Colonic mucosa (tissue), 4 donors: ENCODE measurements at regions not wholly inside any gene's neighbourhood (a gene's known extent, or its start where the extent isn't known, plus 50 kb on each side); places are given as distances from the start of the nearest gene placed in this dataset.

ENCODE experiments used
- DNase-seq: peaks from one replicate; pipeline ENCODE4 v3.0.0-alpha.2; 2020
- H3K27ac ChIP-seq: fragments of 200-600 bp; one replicate; pipeline ENCODE4 v1.8.0; 2021
- H3K27me3 ChIP-seq: fragments of 200-600 bp; one replicate; pipeline ENCODE4 v1.8.0; 2021
- H3K36me3 ChIP-seq: fragments of 200-600 bp; one replicate; pipeline ENCODE4 v1.8.0; 2021
- H3K4me1 ChIP-seq: fragments of 200-600 bp; one replicate; pipeline ENCODE4 v1.8.0; 2021; ENCODE audit warnings: mild to moderate bottlenecking
- H3K4me3 ChIP-seq: fragments of 200-600 bp; one replicate; pipeline ENCODE4 v1.8.0; 2021
- H3K9ac ChIP-seq, 2 donors: one replicate each; pipeline ENCODE4 v1.7.0; 2013; ENCODE audit warnings: control low read depth in 2 of 2, low read depth in 2 of 2, low read length in 2 of 2
- H3K9me3 ChIP-seq: fragments of 200-600 bp; one replicate; pipeline ENCODE4 v1.8.0; 2021
- CTCF ChIP-seq: fragments of 200-600 bp; IDR thresholded peaks from one replicate; pipeline ENCODE4 v1.8.0; 2022; ENCODE audit warnings: antibody characterized with exemption, mild to moderate bottlenecking
- intact Hi-C: fragments of 100-400 bp; cut with DNase I; formaldehyde crosslinking; loops from one replicate; pipeline ENCODE4 v1.14.1; 2022
- donor health status: healthy.
- donor health status: DM: no; HTN: no; CAD: no.
- donor health status: DM: no; HTN: no; CAD: no.

GRCh38 chr9:85202596-85202995, 533.1 kb downstream of the NTRK2 start:
- no peak overlapping the region for H3K9ac ChIP-seq
- no peaks in the 10 kb centered on the region for H3K9me3 ChIP-seq
- no peaks in the 10 kb centered on the region for H3K27me3 ChIP-seq
- no peak for TF ChIP-seq CTCF
- no peaks in the 10 kb centered on the region for H3K4me1 ChIP-seq
- H3K36me3 ChIP-seq = no peaks in the 10 kb centered on the region
- no peak for DNase-seq
- H3K4me3 ChIP-seq = no peak overlapping the region
- no peak overlapping the region for H3K27ac ChIP-seq
- intact Hi-C loops = no loop called here

- H3K4me1 ChIP-seq = no peaks in the 10 kb centered on the region
- H3K9me3 ChIP-seq = no peaks in the 10 kb centered on the region
- H3K27me3 ChIP-seq = no peaks in the 10 kb centered on the region
- no peak for TF ChIP-seq CTCF
- H3K36me3 ChIP-seq = no peaks in the 10 kb centered on the region
- DNase-seq = peak; percentile 36
- no peak overlapping the region for H3K9ac ChIP-seq
- no peak overlapping the region for H3K4me3 ChIP-seq
- intact Hi-C loops = no loop called here
- no peak overlapping the region for H3K27ac ChIP-seq
Measured at GRCh38 chr9:85200726-85201404, 531.3 kb downstream of the NTRK2 start.

- no peaks in the 10 kb centered on the region for H3K9me3 ChIP-seq
- intact Hi-C loops = no loop called here
- no peak overlapping the region for H3K27ac ChIP-seq
- no peak for TF ChIP-seq CTCF
- no peak overlapping the region for H3K9ac ChIP-seq
- no peaks in the 10 kb centered on the region for H3K27me3 ChIP-seq
- no peak for DNase-seq
- H3K4me1 ChIP-seq = no peaks in the 10 kb centered on the region
- H3K36me3 ChIP-seq = no peaks in the 10 kb centered on the region
- H3K4me3 ChIP-seq = no peak overlapping the region
Measured at GRCh38 chr9:85199866-85200495, 530.5 kb downstream of the NTRK2 start.

GRCh38 chr9:85192750-85193149, 523.2 kb downstream of the NTRK2 start:
- Histone ChIP-seq H3K9ac (no peak overlapping the region), H3K27ac (no peak overlapping the region), H3K4me3 (no peak overlapping the region), H3K27me3 (no peaks in the 10 kb centered on the region), H3K36me3 (no peaks in the 10 kb centered on the region), H3K9me3 (no peaks in the 10 kb centered on the region), H3K4me1 (no peaks in the 10 kb centered on the region)
- no peak for DNase-seq
- TF ChIP-seq CTCF = no peak
- intact Hi-C loops = no loop called here

GRCh38 chr9:85186218-85186585, 516.7 kb downstream of the NTRK2 start:
- Histone ChIP-seq H3K4me1 (no peaks in the 10 kb centered on the region), H3K9ac (no peak overlapping the region), H3K36me3 (no peaks in the 10 kb centered on the region), H3K27ac (no peak overlapping the region), H3K9me3 (no peaks in the 10 kb centered on the region), H3K4me3 (no peak overlapping the region), H3K27me3 (no peaks in the 10 kb centered on the region)
- DNase-seq = no peak
- TF ChIP-seq CTCF = no peak
- intact Hi-C loops = no loop called here
